Eye (tissue), 1 donor: ENCODE measurements at regions not wholly inside any gene's neighbourhood (a gene's known extent, or its start where the extent isn't known, plus 50 kb on each side); places are given as distances from the start of the nearest gene placed in this dataset.
A peak's percentile ranks its signal among the peaks of the same experiment; 100 is the strongest.

Experiments used
- DNase-seq: peaks from one replicate; pipeline ENCODE4 v3.0.0-alpha.2; 2015

DNA sequence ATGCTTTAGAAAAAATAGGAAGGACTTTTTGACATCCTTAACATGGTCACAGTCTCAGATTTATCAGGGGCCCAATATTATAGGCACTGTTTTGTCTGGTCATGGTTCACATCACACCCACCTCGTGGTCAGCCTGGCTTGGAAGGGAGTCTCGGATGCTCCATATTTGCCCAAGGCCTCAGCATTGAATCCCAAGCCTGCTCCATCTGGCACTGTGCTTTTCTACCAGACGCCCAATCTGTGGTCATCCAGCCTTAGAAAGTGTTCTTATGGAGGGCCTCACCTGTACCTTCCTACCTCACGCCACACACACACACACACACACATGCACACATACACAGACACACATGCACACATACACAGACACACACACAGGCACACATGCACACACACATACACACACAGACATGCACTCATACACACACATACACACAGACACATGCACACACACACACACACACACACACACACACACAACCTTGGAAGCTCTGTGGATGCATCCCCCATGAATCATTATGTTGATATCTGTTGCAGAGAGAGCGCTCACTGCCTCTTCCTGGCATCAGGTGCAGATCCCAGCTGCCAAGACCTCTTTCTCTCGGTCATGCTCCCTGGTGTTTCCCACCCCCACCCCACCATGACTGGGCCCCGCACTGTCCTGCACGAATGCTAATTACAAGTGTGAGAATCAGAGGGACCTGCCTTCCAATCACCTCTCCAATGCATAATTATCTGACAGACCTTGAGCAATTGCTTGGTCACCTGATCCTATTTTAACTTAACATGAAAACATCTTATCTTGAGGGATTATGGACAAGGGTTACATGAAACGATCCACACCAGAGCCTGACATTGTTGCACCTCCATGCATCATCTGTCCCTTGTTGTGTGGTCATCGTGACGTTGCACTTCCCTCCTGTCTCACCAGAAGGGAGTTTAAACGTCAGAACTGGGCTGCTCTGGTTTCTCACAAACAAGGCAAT is 122.7 kb upstream of the TMEM72 start:
- DNase-seq = no peak

DNA sequence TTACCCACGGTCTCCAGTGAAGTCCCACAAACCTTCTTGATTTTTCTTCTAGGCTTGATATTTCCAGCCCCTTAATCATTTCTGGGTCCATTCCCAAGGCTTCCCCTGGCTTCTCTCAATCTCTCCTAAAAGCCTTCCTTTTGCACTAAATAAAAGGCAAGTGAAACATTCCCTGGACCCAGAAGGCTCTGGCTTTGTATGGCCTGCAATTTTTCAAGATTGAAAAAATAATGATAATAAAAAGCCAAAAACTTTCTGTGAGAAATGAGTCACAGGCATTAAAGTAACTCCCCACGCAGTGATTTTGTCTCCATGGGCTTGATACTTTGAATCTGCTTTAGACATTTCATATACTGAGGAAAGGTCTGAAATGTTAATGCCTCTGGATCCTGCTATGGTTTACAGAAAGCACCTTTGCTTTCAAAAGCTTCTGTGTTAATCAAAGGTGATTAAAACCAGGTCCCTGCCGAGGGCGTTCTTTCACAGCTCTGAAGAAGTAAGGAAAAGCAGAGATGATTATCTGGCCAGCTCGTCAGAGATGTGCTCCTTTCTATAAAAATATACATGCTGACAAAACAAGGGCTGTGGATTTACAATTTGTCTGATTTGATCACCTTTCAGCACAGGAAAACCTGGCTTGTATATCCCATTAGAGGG is 118.9 kb upstream of the TMEM72 start:
- no peak for DNase-seq

DNA sequence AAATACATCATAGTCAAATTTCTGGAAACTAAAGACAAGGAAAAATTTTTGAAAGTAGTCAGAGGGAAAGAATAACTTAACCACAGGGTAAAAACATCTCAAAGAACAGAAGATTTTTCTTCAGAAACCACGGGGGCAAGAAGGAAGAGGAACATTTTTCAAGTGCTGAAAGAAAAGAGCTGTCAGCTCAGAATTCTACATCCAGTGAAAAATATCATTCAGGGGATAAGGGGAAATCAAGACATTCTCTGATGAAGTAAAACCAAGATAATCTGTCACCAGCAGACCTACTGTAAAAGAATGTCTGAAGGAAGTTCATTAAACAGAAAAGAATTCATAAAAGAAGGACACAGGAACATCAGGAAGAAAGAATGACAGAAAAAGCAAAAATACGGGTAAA is 111.2 kb upstream of the TMEM72 start:
- no peak for DNase-seq

DNA sequence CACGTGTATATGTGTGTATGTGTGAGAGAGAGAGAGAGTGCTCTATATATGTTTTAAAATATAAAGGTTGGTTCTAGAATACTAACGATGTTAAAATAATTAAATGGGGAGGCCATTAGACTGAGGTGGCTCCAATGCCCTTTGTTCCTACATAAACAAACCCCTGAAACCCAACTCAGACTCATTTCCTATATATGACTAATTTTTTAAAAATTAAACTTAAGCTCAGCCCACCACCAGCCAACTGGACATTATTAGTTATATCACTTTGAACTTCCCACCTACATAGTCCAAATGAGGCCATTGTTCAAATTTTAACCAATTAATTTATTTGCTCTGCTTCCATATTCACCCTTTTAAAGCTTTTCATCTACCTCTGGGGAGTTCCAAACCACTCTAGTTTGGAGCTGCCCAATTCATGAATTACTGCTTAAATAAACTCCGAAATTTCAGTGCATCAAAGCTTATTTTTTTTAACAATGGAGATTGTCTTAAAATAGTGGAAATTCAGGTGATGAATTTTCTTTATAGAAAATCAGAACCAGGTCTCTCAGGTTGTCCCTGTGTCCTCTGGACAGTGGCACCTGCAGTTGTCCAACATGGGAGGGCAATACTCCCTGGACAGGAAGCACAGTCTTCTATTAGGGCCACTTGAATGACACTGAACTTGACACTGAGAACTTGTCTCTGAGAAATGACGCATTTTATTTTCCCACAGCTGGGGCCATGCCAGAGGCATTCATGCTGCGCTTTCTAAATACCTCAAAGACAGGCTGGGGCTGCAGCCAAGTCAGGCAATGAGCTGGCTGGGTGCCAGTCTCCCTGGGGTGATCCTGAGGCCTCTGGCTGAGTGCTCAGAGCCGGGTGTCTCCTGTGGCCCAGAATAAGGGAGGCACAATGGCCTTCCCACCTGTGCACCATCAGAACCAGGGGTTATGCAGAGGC is 109.5 kb upstream of the TMEM72 start:
- DNase-seq = peak; percentile 61

DNA sequence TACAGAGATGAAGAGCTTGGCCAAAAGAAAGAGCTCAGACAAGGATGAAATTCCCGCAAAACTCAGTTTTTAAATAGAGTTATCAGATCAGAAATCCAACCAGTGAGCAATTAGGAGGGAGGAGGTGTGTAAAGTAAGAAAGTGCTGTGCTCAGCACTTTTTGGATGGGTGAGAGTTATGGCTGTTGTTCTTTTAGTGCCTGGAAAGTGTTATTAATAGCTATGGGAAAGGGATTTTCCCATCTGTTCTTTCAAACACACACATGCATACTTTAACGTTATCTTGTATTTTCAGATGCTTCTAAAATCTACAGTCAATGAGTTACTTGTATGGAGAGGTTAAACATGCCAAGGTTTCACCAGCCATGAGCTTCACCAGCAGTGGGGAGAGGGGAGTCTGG is 107.3 kb upstream of the TMEM72 start:
- DNase-seq = no peak

DNA sequence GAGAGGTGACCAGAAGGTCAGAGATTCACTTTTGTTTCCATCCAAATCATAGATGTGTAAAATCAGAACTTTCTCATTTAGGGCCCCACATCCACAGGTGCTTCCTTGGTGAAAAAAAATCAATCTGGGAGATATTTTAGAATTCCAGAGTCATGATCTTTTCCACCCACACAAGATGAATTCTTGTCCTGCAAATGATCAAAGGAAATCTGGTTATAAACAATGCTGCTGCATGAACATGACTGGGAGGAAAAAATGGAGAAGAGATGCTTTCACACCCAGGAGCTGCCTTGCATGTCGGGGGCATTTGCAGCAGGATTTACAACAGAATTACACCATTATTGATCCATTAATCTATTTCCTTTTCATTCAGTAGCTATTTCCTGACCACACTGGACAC is 106.5 kb upstream of the TMEM72 start:
- no peak for DNase-seq

DNA sequence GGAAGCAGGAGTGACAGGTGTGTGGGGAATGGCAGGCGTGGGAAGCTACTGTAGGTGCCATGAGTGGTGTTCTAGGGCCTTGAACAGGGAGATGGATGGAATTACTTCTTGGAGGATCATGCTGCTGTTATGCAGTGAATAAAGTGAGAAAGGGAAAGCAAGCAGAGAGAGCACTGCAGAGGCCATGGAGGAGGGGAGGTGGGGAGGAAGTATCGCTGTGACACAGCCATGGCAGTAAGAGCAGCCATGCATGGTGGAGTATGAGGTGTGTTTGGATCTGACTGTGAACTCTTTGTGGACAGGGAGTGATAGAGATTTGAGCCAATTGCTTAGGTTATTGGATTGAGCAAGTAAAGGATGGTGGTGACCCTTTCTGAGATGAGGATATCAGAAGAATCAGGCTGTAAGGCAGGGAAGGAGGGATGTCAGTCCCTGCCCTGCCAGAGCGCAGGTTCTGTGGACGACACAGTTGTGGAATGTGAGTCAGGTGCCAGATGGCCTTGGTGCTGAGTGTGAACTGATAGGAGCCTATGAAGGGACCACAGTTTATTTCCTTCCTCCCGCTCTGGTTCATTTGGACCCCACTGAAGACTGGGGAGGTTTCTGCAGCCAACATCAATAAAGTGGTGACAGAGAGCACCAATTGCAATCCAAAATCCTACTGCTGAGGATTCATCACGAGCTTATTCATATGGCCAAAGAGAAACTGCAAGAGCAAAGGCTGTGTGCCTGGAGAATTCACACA is 105.5 kb upstream of the TMEM72 start:
- no peak for DNase-seq

DNA sequence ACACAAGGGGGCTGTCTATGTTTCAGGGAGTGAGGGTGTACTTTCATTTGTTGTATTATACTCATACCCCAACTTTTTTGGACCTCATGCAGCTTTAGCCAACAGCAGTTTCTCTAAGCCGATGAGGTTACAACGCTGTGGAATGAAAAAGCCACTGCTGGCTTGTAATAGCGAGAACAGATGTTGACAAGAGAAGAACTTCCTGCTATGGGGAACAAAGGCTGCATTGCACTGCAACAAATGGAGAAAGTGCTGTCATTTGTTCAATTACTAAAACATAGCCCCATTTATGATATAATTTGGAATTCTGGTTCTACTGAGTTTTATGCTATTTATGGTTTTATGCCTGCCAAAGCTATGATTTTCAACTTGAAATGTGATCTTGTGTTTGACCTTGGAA is 104.2 kb upstream of the TMEM72 start:
- DNase-seq = no peak

DNA sequence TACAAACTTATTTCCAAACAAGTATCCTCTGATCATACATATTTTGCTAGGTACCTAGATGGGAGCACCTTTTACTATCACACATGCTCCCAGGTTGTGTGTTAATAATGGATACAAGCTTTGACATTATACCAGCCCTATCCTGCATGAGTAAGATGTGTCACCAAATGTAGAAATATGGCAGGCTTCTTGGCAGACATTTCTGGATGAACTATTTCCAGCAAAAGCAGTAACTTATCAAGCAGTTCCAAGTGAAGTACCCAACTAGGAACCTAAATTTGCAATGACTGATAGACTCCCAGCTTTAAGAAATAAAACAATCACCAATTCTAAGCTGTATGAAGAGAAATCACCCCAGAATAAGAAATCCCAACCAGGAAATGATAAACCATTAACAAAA is 103.7 kb upstream of the TMEM72 start:
- DNase-seq = no peak

DNA sequence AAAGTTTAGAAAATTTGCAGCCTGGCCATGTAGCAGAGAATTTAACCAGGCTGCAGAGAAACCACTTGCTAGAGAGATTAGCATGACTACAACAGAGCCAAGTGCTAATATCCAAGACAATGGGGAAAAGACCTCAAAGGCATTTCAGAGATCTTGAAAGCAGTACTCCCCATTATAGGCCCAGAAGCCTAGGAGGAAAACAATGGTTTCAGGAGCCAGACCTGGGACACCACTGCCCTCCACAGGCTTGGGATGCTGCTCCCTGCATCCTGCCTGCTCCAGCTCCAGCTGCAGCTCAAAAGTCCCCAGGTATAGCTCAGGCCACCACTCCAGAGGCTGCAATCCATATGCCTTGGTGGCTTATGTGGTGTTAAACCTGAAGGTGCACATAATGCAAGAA is 101.5 kb upstream of the TMEM72 start:
- no peak for DNase-seq

DNA sequence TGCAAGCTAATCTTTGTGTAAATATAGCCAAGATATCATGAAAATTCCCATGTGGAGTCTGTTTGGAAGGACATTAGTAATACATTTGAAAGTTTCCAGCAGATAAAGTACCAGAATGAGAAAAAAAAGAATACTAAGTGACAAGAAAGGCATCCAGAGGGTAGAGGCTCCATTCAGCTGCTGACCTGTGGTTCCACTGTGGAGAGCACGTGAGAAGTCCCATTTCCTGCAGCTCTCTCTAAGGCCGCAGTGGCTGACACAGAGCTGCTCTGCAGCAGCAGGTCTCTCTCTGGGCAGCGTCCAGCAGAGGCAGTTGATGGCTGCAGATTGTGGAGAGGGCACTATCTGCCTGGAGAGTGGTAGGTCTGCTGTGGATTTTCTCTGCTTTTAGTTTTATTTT is 100.1 kb upstream of the TMEM72 start:
- no peak for DNase-seq

DNA sequence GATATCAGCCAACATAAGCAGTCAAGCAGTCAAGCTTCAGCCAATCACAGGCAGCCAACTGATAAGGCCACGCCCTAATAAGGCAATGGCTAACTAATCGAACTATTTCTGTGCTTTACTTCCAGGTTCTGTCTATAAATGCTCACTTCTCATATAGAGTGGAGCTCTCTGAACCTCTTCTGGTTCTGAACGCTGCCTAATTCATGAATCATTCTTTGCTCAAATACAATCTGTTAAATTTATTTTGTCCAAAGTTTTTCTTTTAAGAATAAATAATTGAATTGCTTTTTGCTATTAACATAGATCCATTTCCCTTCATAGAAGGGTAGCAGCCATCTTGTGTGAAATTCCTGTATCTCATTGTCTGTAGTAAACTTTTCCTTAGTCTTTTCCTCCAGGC is 97.9 kb upstream of the TMEM72 start:
- no peak for DNase-seq

DNA sequence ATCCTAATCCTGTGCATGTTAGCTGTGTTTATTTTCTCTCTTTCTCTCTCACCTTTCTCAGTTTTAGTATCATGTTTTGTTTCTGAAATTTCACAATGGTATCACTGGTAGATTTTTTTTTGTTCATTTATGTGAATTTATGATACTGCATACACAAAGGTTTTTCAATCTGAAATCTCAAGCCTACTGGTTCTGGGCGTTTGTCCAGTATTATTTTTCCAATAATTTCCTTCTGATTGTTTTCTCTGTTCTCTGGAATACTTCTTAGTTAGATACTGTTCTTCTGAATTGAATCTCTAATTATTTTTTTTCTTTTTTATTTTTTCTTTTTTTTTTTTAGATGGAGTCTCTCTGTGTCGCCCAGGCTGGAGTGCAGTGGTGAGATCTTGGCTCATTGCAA is 96.2 kb upstream of the TMEM72 start:
- DNase-seq = no peak

DNA sequence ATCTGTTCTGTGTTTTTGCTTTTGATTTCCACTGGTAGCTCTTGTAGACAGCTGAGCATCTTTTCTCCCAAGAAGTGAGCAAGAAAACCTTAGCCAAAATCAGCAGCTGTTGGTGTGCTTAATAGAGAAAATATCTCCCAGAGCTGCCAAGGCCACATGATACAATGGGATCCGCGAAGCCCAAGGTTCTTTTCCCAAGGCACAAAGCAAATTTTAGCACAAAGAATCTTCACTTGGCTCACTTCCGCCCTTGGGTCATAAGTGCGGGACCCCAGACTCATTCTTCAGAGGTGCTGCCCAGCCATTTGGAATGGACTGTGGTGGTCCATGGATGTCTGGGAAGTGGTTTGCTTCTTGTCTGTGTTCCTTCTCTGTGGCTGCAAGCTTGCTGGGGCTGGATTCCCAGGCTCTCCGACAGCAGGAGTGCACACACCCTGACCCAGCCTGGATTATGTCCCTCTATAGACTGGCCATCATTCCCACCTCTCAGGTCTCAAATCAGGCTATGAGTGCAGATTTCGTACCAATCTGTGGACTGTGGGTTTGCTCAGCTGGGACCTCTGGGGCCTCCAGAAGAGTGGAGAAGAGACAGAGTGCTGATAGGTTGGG is 93.0 kb upstream of the TMEM72 start:
- peak; percentile 11 for DNase-seq

DNA sequence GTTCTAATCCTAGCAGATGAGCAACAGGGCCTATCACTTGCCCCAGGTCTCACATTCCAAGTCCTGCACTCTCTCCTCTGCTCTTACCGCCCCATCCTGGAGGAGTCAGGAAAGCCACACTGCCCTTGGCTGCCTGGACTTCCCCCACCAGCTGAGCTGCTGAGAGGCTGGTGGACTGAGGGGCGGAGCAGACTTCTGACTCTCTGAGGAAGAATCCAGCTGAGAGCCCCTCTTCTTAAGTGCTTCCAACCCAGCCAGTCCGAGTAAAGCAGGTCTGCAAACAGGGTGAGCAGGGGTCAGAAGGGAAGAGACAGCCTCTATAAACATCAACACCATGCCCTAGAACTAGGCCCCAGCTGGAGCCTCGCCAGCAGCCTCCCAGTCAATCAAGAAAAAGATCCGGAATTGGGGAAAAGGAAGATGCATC is 92.4 kb upstream of the TMEM72 start:
- DNase-seq = no peak

DNA sequence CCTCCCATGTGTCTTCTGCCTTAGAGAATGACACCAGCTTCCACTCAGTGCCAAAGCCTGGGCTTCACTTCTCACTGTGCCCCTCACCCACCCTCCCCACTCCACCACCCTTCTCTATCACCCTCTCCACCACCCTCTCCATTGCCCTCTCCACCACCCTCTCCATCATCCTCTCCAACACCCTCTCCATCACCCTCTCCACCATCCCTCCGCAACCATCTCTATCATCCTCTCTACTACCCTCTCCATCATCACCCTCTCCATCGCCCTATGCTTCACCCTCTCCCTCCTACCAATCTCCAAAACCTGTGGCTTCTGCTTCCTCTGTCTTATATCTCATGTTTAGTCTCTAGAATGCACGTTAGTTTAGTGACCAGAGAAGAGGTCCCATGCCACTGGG is 91.0 kb upstream of the TMEM72 start:
- no peak for DNase-seq

DNA sequence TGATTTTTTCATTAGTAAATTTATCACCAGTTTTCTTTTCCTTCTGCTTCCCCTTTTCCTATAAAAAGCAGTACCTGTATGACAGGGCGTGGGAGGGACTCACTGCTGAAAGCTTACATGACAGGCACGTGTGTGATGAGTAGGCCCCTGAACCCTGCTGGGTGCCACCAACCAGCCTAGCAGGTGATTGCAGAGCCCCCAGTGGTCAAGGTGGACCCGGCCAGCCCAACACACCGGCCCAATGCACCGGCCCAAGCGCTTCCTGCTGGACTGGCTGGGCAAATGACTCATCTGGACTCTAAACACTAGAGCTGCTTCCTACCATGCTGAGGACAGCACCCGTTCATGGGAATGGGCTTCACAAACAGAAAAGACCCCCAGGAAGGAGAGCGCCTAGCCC is 89.8 kb upstream of the TMEM72 start:
- no peak for DNase-seq

DNA sequence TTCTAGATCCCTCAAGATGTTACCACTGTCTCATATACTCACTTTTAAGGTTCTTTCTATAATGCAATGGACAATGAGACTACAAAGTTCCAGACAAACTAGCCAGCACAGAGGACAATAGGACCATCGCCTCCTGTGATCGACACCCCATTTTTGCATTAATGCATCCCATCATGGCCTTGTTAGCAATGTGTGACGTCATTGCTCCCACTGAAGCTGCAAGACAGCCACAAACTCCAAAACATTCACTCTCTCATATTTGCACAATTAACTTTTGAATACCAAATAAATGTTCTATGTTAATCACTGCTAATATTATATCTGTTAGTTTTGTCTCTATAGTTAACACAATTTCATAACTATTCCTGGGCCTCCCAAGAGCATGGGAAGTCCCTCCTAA is 88.8 kb upstream of the TMEM72 start:
- no peak for DNase-seq

DNA sequence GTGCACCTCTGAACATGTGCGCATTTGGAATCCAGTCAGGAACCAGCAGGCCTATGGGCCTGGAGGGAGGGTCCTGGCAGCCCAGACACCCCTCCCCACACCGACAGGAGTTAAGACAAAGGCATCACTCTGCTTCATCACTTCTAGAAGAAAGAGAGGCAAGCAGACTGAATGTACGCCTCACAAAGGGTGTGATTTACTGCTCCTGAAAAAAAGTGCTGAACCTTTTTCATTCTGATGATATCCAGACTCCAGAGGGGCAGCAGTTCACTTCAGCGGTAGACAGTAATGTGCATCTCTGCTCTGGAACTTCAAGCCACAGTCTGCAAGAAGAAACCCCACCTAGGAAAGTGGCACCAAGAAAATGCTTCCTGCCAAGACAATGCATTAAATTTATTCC is 88.2 kb upstream of the TMEM72 start:
- no peak for DNase-seq

DNA sequence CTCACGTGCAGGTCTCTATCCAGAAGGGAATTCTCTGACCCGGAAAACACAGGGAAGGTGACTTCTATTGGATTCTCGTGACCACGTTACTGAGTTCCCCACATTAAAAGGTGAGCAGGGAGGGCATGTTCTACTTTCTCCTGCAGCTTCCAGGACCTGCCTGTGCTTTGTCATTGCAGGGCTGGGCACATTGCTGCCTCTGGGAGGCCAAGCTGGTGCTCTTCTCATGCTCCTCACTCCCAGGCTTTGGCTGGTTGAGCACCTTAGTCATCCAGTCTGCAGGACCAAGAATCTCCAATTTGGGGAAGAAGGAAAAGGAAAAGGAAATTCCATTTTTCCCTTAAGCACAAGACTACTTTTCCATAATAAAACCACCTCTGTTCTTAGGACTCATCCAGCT is 86.5 kb upstream of the TMEM72 start:
- DNase-seq = no peak

DNA sequence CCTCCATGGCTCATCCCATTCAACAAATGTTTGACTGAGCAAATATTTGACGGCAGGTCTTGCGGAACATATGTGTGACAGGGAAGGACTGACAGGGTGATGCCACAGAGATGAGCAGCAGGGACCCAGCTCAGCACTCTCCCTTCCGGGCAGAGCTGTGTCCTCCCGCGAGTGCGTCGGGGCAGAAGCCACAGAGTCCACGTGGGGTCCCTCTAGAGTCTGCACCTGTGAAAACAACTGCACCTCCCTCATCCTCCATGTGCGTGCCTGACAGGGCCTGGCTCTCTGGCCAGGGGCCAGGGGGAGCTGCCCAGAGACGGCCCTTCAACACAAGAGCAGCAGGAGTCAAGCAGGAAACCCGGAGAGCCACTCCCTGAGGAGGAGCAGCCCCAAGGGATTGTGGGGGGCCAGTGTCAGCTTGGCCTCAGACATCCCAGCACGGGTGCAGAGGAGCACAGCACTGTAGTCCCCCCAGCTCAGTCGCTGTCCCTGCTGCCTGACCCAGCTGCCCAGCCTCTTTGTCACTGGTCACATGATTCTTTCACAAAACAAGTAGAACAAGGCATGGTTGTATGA is 83.6 kb upstream of the TMEM72 start:
- DNase-seq = no peak
